ENCODE measurements at regions not wholly inside any gene's neighbourhood (a gene's known extent, or its start where the extent isn't known, plus 50 kb on each side); places are given as distances from the start of the nearest gene placed in this dataset.
"Not testable (repeated sequence)": the region's sequence is repeated elsewhere in the genome, so short reads cannot be mapped to it uniquely, and the experiment has no call there.

DNA sequence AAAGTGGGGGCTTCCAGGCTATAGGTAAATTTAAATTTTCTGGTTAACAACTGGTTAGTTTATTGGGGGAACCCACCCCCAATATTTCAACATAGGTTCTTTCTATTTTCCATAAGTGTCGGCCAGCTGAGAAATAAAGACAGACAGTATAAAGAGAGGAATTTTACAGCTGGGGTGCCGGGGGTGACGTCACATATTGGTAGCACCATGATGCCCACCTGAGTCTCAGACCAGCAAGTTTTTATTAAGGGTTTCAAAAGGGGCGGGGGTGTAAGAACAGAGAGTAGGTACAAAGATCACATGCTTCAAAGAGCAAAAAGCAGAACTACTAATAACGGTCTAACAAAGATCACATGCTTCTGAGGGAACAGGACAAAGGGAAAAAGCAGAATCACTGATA lies 192.7 kb upstream of the PIEZO2 start:
- TF ChIP-seq, protein P1, sequence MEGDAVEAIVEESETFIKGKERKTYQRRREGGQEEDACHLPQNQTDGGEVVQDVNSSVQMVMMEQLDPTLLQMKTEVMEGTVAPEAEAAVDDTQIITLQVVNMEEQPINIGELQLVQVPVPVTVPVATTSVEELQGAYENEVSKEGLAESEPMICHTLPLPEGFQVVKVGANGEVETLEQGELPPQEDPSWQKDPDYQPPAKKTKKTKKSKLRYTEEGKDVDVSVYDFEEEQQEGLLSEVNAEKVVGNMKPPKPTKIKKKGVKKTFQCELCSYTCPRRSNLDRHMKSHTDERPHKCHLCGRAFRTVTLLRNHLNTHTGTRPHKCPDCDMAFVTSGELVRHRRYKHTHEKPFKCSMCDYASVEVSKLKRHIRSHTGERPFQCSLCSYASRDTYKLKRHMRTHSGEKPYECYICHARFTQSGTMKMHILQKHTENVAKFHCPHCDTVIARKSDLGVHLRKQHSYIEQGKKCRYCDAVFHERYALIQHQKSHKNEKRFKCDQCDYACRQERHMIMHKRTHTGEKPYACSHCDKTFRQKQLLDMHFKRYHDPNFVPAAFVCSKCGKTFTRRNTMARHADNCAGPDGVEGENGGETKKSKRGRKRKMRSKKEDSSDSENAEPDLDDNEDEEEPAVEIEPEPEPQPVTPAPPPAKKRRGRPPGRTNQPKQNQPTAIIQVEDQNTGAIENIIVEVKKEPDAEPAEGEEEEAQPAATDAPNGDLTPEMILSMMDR (IDR thresholded peaks at IDR 0.05) = not testable (repeated sequence)
- TF ChIP-seq EP300, POLR2A (IDR thresholded peaks at IDR 0.05): not testable (repeated sequence)

Data from ovary (tissue), 3 donors.